ENCODE measurements at regions not wholly inside any gene's neighbourhood (a gene's known extent, or its start where the extent isn't known, plus 50 kb on each side); places are given as distances from the start of the nearest gene placed in this dataset.

GRCh38 chr14:86203843-86204242, 673.9 kb downstream of the FLRT2 start:
- no peak for FAIRE-seq
- H3K79me2 ChIP-seq (ENCODE audit: control insufficient read depth, insufficient read depth, low read length): no peaks in the 10 kb centered on the region
- no peak overlapping the region for H3K9ac ChIP-seq (ENCODE audit: control insufficient read depth, insufficient read depth, low read length)
- in situ Hi-C loops (cut with MboI): no loop called here
- BruUV-seq (replicated peaks): no TSS peak
- H3K4me3 ChIP-seq: no peak overlapping the region
- DNase-seq (ENCODE audit: low read depth, low spot score): no peak
- 0% methylated on average over 1 of the region's 1 CpG for WGBS (ENCODE audit: insufficient coverage, insufficient replicate concordance, low lambda C conversion rate, missing lambda C conversion rate)
- H3K36me3 ChIP-seq (ENCODE audit: control insufficient read depth in 2 of 2, insufficient read depth in 2 of 2, low read length in 1 of 2): no peaks in the 10 kb centered on the region
- TF ChIP-seq IRF3 (IDR thresholded peaks at IDR 0.05) (no peak), CTCF (IDR thresholded peaks at IDR 0.05 in 2 of 3, conservative IDR thresholded peaks at IDR 0.05 in 1 of 3; ENCODE audit: control insufficient read depth in 2 of 3, extremely low read depth in 1 of 3, insufficient read depth in 1 of 3, low read depth in 3 of 3, low read length in 3 of 3) (no peak), E2F4 (IDR thresholded peaks at IDR 0.05; ENCODE audit: low read depth, low read length) (no peak), ATF2 (IDR thresholded peaks at IDR 0.05; ENCODE audit: low read length) (no peak), HDAC6 (IDR thresholded peaks at IDR 0.05; ENCODE audit: unreplicated experiment) (no peak), POLR2AphosphoS5 (IDR thresholded peaks at IDR 0.05; ENCODE audit: low read length) (no peak), GABPA (IDR thresholded peaks at IDR 0.05; ENCODE audit: low read depth) (no peak), NFIC (IDR thresholded peaks at IDR 0.05; ENCODE audit: low read depth, low read length) (no peak), FOS (IDR thresholded peaks at IDR 0.05; ENCODE audit: borderline replicate concordance, extremely low read depth, insufficient read length) (no peak), RFX5 (IDR thresholded peaks at IDR 0.05; ENCODE audit: low read depth, low read length) (no peak), NFXL1 (IDR thresholded peaks at IDR 0.05; ENCODE audit: borderline replicate concordance) (no peak), STAT1 (conservative IDR thresholded peaks at IDR 0.05) (no peak), ZBTB4 (CRISPR knock-in tag; IDR thresholded peaks at IDR 0.05) (no peak)
- no peak overlapping the region for H3K4me2 ChIP-seq (ENCODE audit: control insufficient read depth, insufficient read depth)
- CTCF ChIA-PET: no interaction called here
- POLR2A ChIA-PET: no interaction called here
- no peaks in the 10 kb centered on the region for H3K27me3 ChIP-seq (replicated peaks in 1 of 2; ENCODE audit: control insufficient read depth in 2 of 2, insufficient read depth in 2 of 2, low read length in 1 of 2)
- H2AFZ ChIP-seq (ENCODE audit: control insufficient read depth, low read depth, low read length): no peak overlapping the region
- intact Hi-C loops (cut with micrococcal nuclease; ENCODE audit: unreplicated experiment): no loop called here
- H3K4me1 ChIP-seq (ENCODE audit: control insufficient read depth, insufficient read depth, low read length): no peaks in the 10 kb centered on the region
- RAD21 ChIA-PET (ENCODE audit: unreplicated experiment): no interaction called here
- H3K27ac ChIP-seq (ENCODE audit: control insufficient read depth, insufficient read depth): no peak overlapping the region
- no peaks in the 10 kb centered on the region for H3K9me3 ChIP-seq (replicated peaks; ENCODE audit: control insufficient read depth, insufficient read depth, low read length)
- SMC1A ChIA-PET (ENCODE audit: uncharacterized antibody, unreplicated experiment): no interaction called here
- H4K20me1 ChIP-seq (ENCODE audit: control insufficient read depth, insufficient read depth): no peaks in the 10 kb centered on the region
- ATAC-seq: no peak
